IMR-90 (cell line): ENCODE measurements at regions not wholly inside any gene's neighbourhood (a gene's known extent, or its start where the extent isn't known, plus 50 kb on each side); places are given as distances from the start of the nearest gene placed in this dataset.

Source experiments
- ATAC-seq: fragments of 200-7000 bp; cut with Tn5 transposase; 2 replicates; pipeline ENCODE4 v1.9.1; 2020; ENCODE audit warnings: low read depth, mild to moderate bottlenecking, moderate library complexity
- BruUV-seq: library from RNA; stranded (reverse); fragments of 400-500 nt; replicated peaks from 2 replicates; lab custom pipeline; 2021; lab: Mats Ljungman, UMichigan
- CTCF ChIA-PET: fragments of 300-600 bp; formaldehyde crosslinking; extraction: SDS; loops from one replicate; lab custom pipeline; 2021; ENCODE audit warnings: antibody characterized with exemption; lab: Yijun Ruan, JAX
- POLR2A ChIA-PET: fragments of 300-600 bp; sonication (Branson Sonifier 250); formaldehyde crosslinking; loops from one replicate; lab custom pipeline; 2022; ENCODE audit warnings: antibody characterized with exemption; ENCODE audit not compliant: unreplicated experiment; lab: Charles Lee
- DNase-seq: peaks from one replicate; pipeline ENCODE4 v3.0.0; 2013
- H2AFZ ChIP-seq: replicated peaks from 2 replicates; pipeline ENCODE3; 2013; ENCODE audit warnings: low read length, mild to moderate bottlenecking; ENCODE audit not compliant: poor library complexity
- H2AK5ac ChIP-seq: 2 replicates; pipeline ENCODE4 v1.6.1; 2013; ENCODE audit warnings: low read depth, low read length, inconsistent platforms
- H2AK9ac ChIP-seq: replicated peaks from 2 replicates; pipeline ENCODE3; 2013; ENCODE audit warnings: mild to moderate bottlenecking, low read depth, low read length, moderate library complexity; ENCODE audit not compliant: poor library complexity
- H2BK120ac ChIP-seq: 2 replicates; pipeline ENCODE4 v1.6.1; 2013; ENCODE audit warnings: low read depth, low read length, inconsistent platforms
- H2BK15ac ChIP-seq: 3 replicates; pipeline ENCODE4 v1.6.1; 2013; ENCODE audit warnings: low read depth, low read length, inconsistent platforms
- H2BK20ac ChIP-seq: 2 replicates; pipeline ENCODE4 v1.6.1; 2013; ENCODE audit warnings: low read depth, mild to moderate bottlenecking, inconsistent platforms, low read length, moderate library complexity
- H2BK5ac ChIP-seq: 2 replicates; pipeline ENCODE4 v1.6.1; 2013; ENCODE audit warnings: mild to moderate bottlenecking, low read depth, low read length, inconsistent platforms; ENCODE audit not compliant: poor library complexity, severe bottlenecking
- H3K14ac ChIP-seq: replicated peaks from 2 replicates; pipeline ENCODE4 v1.6.1; 2013; ENCODE audit warnings: low read depth, low read length, inconsistent platforms
- H3K18ac ChIP-seq: 2 replicates; pipeline ENCODE4 v1.6.1; 2013; ENCODE audit warnings: low read depth, low read length, control low read depth
- H3K23ac ChIP-seq: 2 replicates; pipeline ENCODE4 v1.6.1; 2013; ENCODE audit warnings: low read depth, low read length, inconsistent platforms
- H3K27ac ChIP-seq: 2 replicates; pipeline ENCODE4 v1.5.1; 2013; ENCODE audit warnings: mild to moderate bottlenecking, control low read depth, low read length; ENCODE audit not compliant: insufficient read depth
- H3K27me3 ChIP-seq: 2 replicates; pipeline ENCODE4 v1.6.1; 2013; ENCODE audit warnings: low read length; ENCODE audit not compliant: control insufficient read depth, insufficient read depth
- H3K36me3 ChIP-seq: 2 replicates; pipeline ENCODE4 v1.6.1; 2013; ENCODE audit warnings: low read length, mixed read lengths; ENCODE audit not compliant: control insufficient read depth, insufficient read depth
- H3K4ac ChIP-seq: 2 replicates; pipeline ENCODE4 v1.6.1; 2013; ENCODE audit warnings: low read depth, low read length, inconsistent platforms
- H3K4me1 ChIP-seq: 2 replicates; pipeline ENCODE4 v1.6.1; 2013; ENCODE audit warnings: low read length, mixed read lengths; ENCODE audit not compliant: control insufficient read depth, insufficient read depth
- H3K4me2 ChIP-seq: 2 replicates; pipeline ENCODE4 v1.6.1; 2013; ENCODE audit warnings: low read depth, mild to moderate bottlenecking, control low read depth, low read length, moderate library complexity
- H3K4me3 ChIP-seq: 2 replicates; pipeline ENCODE4 v1.5.1; 2013; ENCODE audit warnings: low read depth, mild to moderate bottlenecking, control low read depth, low read length, moderate library complexity; ENCODE audit not compliant: insufficient read depth
- H3K56ac ChIP-seq: 2 replicates; pipeline ENCODE4 v1.6.1; 2013; ENCODE audit warnings: low read length, inconsistent platforms; ENCODE audit not compliant: insufficient read depth; ENCODE audit errors: extremely low read depth
- H3K79me1 ChIP-seq, 2 experiments: 2 replicates each; pipeline ENCODE4 v1.6.1; 2013; ENCODE audit warnings: low read length in 2 of 2, inconsistent platforms in 1 of 2, low read depth in 1 of 2
- H3K9ac ChIP-seq: 2 replicates; pipeline ENCODE4 v1.6.1; 2013; ENCODE audit warnings: low read depth, low read length, control low read depth
- H3K9me1 ChIP-seq: 2 replicates; pipeline ENCODE4 v1.6.1; 2013; ENCODE audit warnings: low read length, inconsistent platforms; ENCODE audit not compliant: insufficient read depth
- H3K9me3 ChIP-seq: 2 replicates; pipeline ENCODE4 v1.6.1; 2013; ENCODE audit warnings: low read length; ENCODE audit not compliant: control insufficient read depth, insufficient read depth
- H4K20me1 ChIP-seq: 2 replicates; pipeline ENCODE4 v1.6.1; 2013; ENCODE audit warnings: low read length, inconsistent platforms; ENCODE audit not compliant: insufficient read depth
- H4K5ac ChIP-seq: 2 replicates; pipeline ENCODE4 v1.6.1; 2013; ENCODE audit warnings: mild to moderate bottlenecking, low read depth, low read length, control low read depth
- H4K8ac ChIP-seq, 2 experiments: 2 replicates each; pipeline ENCODE4 v1.6.1; 2013; ENCODE audit warnings: low read depth in 2 of 2, low read length in 2 of 2, control low read depth in 1 of 2, inconsistent platforms in 1 of 2
- H4K91ac ChIP-seq: 2 replicates; pipeline ENCODE4 v1.6.1; 2013; ENCODE audit warnings: low read depth, low read length, inconsistent platforms; ENCODE audit not compliant: insufficient read depth
- BHLHE40 ChIP-seq: fragments of 150-350 bp; IDR thresholded peaks from 2 replicates; pipeline ENCODE4 v1.6.1; 2016; ENCODE audit warnings: mild to moderate bottlenecking, low read depth, low read length
- CEBPB ChIP-seq: IDR thresholded peaks from 2 replicates; pipeline ENCODE4 v1.6.1; 2012; ENCODE audit warnings: low read depth, low read length, improper control_type of control experiment
- CHD1 ChIP-seq: IDR thresholded peaks from 2 replicates; pipeline ENCODE4 v1.6.1; 2012; ENCODE audit warnings: low read depth, low read length, improper control_type of control experiment
- FOS ChIP-seq: fragments of 150-350 bp; IDR thresholded peaks from 2 replicates; pipeline ENCODE4 v1.6.1; 2016; ENCODE audit warnings: low read depth, low read length
- MAFK ChIP-seq: IDR thresholded peaks from 2 replicates; pipeline ENCODE4 v1.6.1; 2012; ENCODE audit warnings: low read depth, low read length, improper control_type of control experiment
- MAZ ChIP-seq: IDR thresholded peaks from 2 replicates; pipeline ENCODE4 v1.6.1; 2012; ENCODE audit warnings: low read depth, mild to moderate bottlenecking, low read length, improper control_type of control experiment, moderate library complexity, borderline replicate concordance
- MXI1 ChIP-seq: IDR thresholded peaks from 2 replicates; pipeline ENCODE4 v1.6.1; 2012; ENCODE audit warnings: low read depth, mild to moderate bottlenecking, low read length, moderate library complexity, borderline replicate concordance
- NFE2L2 ChIP-seq: fragments of 150-350 bp; IDR thresholded peaks from 2 replicates; pipeline ENCODE4 v1.6.1; 2016; ENCODE audit warnings: low read depth, mild to moderate bottlenecking, low read length
- POLR2A ChIP-seq: IDR thresholded peaks from 2 replicates; pipeline ENCODE4 v1.6.1; 2012; ENCODE audit warnings: mild to moderate bottlenecking, low read depth, low read length
- RAD21 ChIP-seq: IDR thresholded peaks from 2 replicates; pipeline ENCODE4 v1.6.1; 2012; ENCODE audit warnings: low read length, improper control_type of control experiment
- RCOR1 ChIP-seq: IDR thresholded peaks from 2 replicates; pipeline ENCODE4 v1.6.1; 2012; ENCODE audit warnings: mild to moderate bottlenecking, low read length, improper control_type of control experiment; ENCODE audit not compliant: insufficient replicate concordance
- RFX5 ChIP-seq: IDR thresholded peaks from 2 replicates; pipeline ENCODE4 v1.8.0; 2012; ENCODE audit warnings: low read depth, mild to moderate bottlenecking, low read length, moderate library complexity
- SMC3 ChIP-seq: fragments of 150-350 bp; IDR thresholded peaks from 2 replicates; pipeline ENCODE4 v1.6.1; 2016; ENCODE audit warnings: low read depth, mild to moderate bottlenecking, antibody characterized with exemption, low read length, moderate library complexity
- USF2 ChIP-seq: fragments of 150-350 bp; IDR thresholded peaks from 2 replicates; pipeline ENCODE4 v1.6.1; 2017; ENCODE audit warnings: mild to moderate bottlenecking, antibody characterized with exemption, low read length, low read depth
- WGBS, 2 experiments: methylation state at CpG; one replicate each; pipeline versions ENCODE4 v1.1.5 to v1.1.7; 2013; ENCODE audit warnings: missing lambda C conversion rate in 2 of 2; ENCODE audit not compliant: insufficient read length in 1 of 2; ENCODE audit errors: extremely low coverage in 2 of 2; 5-methylcytosine and 5-hydroxymethylcytosine counted together
- dilution Hi-C: fragments of 300-500 bp; cut with HindIII; formaldehyde crosslinking; loops from one replicate; pipeline ENCODE4 v1.14.3; 2018; ENCODE audit warnings: low sequenced_read_pairs; ENCODE audit not compliant: unreplicated experiment
- in situ Hi-C: fragments of 300-500 bp; cut with MboI; formaldehyde crosslinking; loops from 3 replicates; pipeline ENCODE4 v1.14.3; 2019; ENCODE audit warnings: low sequenced_read_pairs, inconsistent platforms, mixed read lengths
- intact Hi-C: fragments of 100-400 bp; cut with micrococcal nuclease; formaldehyde crosslinking; loops from 2 replicates; pipeline ENCODE4 v1.10.0; 2022
- TF ChIP-seq, protein P1 (sequence below): fragments of 150-350 bp; IDR thresholded peaks from 2 replicates; pipeline ENCODE4 v1.6.1; 2016; ENCODE audit warnings: low read depth, mild to moderate bottlenecking, low read length, moderate library complexity, borderline replicate concordance
- TF ChIP-seq, protein P2 (sequence below): conservative IDR thresholded peaks from 2 replicates; pipeline ENCODE4 v1.5.1; 2012; ENCODE audit warnings: mild to moderate bottlenecking, low read depth, low read length, improper control_type of control experiment

GRCh38 chr4:20065952-20066351 is 185.8 kb upstream of the SLIT2 start:
- Histone ChIP-seq H3K4me3 (no peak overlapping the region), H4K91ac (no peak overlapping the region), H3K14ac (no peak overlapping the region), H3K36me3 (no peaks in the 10 kb centered on the region), H3K9ac (no peak overlapping the region), H4K8ac (no peak overlapping the region), H3K79me1 (no peaks in the 10 kb centered on the region), H2BK20ac (no peak overlapping the region), H3K27me3 (no peaks in the 10 kb centered on the region), H2BK5ac (no peak overlapping the region), H3K27ac (no peak overlapping the region), H3K4me2 (no peak overlapping the region), H3K9me3 (no peaks in the 10 kb centered on the region), H2BK15ac (no peak overlapping the region), H2AFZ (no peak overlapping the region), H2AK5ac (no peak overlapping the region), H2AK9ac (no peak overlapping the region), H3K4ac (no peak overlapping the region), H3K23ac (no peak overlapping the region), H3K9me1 (no peaks in the 10 kb centered on the region), H3K18ac (no peak overlapping the region), H4K5ac (no peak overlapping the region), H2BK120ac (no peak overlapping the region), H3K56ac (no peak overlapping the region), H4K20me1 (no peaks in the 10 kb centered on the region), H3K4me1 (no peaks in the 10 kb centered on the region)
- BruUV-seq: no TSS peak
- WGBS, 2 experiments: 60% methylated on average over 1 of the region's 1 CpG; no CpG with 5 or more reads in 1 of the 2 experiments
- ATAC-seq (no peak), DNase-seq (no peak)
- in situ Hi-C loops: no loop called here
- dilution Hi-C loops: no loop called here
- intact Hi-C loops: no loop called here
- POLR2A ChIA-PET: interaction anchor here (0.6 kb wide), 1 partner anchor 183 kb away, joined by 3 read pairs; no protein-coding TSS in a partner anchor
- TF ChIP-seq POLR2A: no peak
- no peak for TF ChIP-seq NFE2L2
- TF ChIP-seq USF2: no peak
- no peak for TF ChIP-seq SMC3
- no peak for TF ChIP-seq FOS
- no peak for TF ChIP-seq MAZ
- no peak for TF ChIP-seq BHLHE40
- TF ChIP-seq, protein P1, sequence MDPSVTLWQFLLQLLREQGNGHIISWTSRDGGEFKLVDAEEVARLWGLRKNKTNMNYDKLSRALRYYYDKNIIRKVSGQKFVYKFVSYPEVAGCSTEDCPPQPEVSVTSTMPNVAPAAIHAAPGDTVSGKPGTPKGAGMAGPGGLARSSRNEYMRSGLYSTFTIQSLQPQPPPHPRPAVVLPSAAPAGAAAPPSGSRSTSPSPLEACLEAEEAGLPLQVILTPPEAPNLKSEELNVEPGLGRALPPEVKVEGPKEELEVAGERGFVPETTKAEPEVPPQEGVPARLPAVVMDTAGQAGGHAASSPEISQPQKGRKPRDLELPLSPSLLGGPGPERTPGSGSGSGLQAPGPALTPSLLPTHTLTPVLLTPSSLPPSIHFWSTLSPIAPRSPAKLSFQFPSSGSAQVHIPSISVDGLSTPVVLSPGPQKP: no peak
- TF ChIP-seq CEBPB: no peak
- no peak for TF ChIP-seq RCOR1
- TF ChIP-seq RFX5: no peak
- no peak for TF ChIP-seq CHD1
- TF ChIP-seq RAD21: no peak
- TF ChIP-seq MXI1: no peak
- TF ChIP-seq, protein P2, sequence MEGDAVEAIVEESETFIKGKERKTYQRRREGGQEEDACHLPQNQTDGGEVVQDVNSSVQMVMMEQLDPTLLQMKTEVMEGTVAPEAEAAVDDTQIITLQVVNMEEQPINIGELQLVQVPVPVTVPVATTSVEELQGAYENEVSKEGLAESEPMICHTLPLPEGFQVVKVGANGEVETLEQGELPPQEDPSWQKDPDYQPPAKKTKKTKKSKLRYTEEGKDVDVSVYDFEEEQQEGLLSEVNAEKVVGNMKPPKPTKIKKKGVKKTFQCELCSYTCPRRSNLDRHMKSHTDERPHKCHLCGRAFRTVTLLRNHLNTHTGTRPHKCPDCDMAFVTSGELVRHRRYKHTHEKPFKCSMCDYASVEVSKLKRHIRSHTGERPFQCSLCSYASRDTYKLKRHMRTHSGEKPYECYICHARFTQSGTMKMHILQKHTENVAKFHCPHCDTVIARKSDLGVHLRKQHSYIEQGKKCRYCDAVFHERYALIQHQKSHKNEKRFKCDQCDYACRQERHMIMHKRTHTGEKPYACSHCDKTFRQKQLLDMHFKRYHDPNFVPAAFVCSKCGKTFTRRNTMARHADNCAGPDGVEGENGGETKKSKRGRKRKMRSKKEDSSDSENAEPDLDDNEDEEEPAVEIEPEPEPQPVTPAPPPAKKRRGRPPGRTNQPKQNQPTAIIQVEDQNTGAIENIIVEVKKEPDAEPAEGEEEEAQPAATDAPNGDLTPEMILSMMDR: no peak
- TF ChIP-seq MAFK: no peak
- CTCF ChIA-PET: interaction anchor here (0.6 kb wide), 1 partner anchor 19 kb away, joined by 3 read pairs; no protein-coding TSS in a partner anchor
